ENCODE measurements at regions not wholly inside any gene's neighbourhood (a gene's known extent, or its start where the extent isn't known, plus 50 kb on each side); places are given as distances from the start of the nearest gene placed in this dataset.

DNA sequence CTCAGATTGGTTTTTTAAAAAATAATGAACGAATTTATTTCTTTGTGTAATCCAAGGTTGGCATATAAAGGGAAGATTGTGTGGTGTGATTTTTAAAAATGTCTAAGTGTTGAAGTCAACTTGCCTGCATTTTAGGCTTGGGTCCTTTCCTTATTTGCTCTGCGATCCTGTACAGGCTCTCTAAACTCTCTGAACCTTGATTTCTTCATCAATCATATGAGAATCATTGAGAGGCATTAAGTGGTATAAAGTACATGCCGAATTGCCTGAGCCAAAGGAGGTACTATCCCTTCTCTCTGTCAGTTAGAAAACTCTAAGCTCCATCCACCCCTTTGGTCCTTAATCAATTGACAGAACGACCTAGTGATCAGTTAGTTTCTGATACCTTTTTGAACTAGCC, 440.4 kb upstream of the MEX3C start:
- TF ChIP-seq, protein P1, sequence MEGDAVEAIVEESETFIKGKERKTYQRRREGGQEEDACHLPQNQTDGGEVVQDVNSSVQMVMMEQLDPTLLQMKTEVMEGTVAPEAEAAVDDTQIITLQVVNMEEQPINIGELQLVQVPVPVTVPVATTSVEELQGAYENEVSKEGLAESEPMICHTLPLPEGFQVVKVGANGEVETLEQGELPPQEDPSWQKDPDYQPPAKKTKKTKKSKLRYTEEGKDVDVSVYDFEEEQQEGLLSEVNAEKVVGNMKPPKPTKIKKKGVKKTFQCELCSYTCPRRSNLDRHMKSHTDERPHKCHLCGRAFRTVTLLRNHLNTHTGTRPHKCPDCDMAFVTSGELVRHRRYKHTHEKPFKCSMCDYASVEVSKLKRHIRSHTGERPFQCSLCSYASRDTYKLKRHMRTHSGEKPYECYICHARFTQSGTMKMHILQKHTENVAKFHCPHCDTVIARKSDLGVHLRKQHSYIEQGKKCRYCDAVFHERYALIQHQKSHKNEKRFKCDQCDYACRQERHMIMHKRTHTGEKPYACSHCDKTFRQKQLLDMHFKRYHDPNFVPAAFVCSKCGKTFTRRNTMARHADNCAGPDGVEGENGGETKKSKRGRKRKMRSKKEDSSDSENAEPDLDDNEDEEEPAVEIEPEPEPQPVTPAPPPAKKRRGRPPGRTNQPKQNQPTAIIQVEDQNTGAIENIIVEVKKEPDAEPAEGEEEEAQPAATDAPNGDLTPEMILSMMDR (IDR thresholded peaks at IDR 0.05) = no peak
- no peak for TF ChIP-seq POLR2A (IDR thresholded peaks at IDR 0.05)

Data from ovary (tissue), 3 donors.